ENCODE measurements at regions not wholly inside any gene's neighbourhood (a gene's known extent, or its start where the extent isn't known, plus 50 kb on each side); places are given as distances from the start of the nearest gene placed in this dataset.

DNA sequence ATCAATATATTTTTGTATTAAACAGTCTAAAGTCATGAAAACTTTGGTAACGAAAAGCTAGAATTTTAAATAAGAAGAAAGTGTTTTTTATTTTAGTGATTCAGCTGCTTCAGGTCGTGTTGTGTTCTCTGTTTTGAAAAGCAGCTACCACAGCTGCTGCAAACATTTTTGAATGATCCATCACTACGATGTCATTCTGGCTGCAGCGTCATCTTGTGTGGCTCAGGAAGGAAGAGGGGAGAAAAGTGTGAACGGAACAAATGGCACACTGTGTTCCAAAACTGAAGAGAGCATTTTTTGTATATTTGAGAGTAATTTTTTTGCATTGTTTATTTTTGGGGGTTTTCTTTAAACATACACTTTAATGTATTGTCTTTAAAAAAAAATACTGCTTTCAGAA lies 323.0 kb upstream of the ADGRL2 start:
- no peaks in the 10 kb centered on the region for H3K36me3 ChIP-seq (ENCODE audit: control insufficient read depth in 4 of 4, insufficient read depth in 4 of 4, low read length in 4 of 4)
- H3K9me3 ChIP-seq (ENCODE audit: control insufficient read depth in 4 of 4, insufficient read depth in 3 of 4, low read length in 3 of 4): no peaks in the 10 kb centered on the region
- H3K9ac ChIP-seq (ENCODE audit: insufficient read depth in 1 of 2, low read length in 2 of 2): no peak overlapping the region
- TF ChIP-seq, protein P1, sequence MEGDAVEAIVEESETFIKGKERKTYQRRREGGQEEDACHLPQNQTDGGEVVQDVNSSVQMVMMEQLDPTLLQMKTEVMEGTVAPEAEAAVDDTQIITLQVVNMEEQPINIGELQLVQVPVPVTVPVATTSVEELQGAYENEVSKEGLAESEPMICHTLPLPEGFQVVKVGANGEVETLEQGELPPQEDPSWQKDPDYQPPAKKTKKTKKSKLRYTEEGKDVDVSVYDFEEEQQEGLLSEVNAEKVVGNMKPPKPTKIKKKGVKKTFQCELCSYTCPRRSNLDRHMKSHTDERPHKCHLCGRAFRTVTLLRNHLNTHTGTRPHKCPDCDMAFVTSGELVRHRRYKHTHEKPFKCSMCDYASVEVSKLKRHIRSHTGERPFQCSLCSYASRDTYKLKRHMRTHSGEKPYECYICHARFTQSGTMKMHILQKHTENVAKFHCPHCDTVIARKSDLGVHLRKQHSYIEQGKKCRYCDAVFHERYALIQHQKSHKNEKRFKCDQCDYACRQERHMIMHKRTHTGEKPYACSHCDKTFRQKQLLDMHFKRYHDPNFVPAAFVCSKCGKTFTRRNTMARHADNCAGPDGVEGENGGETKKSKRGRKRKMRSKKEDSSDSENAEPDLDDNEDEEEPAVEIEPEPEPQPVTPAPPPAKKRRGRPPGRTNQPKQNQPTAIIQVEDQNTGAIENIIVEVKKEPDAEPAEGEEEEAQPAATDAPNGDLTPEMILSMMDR (IDR thresholded peaks at IDR 0.05; ENCODE audit: control extremely low read depth, extremely low read depth): no peak
- no peak overlapping the region for H3K27ac ChIP-seq (ENCODE audit: low read depth in 1 of 2, low read length in 1 of 2)
- WGBS, 2 donors: 20% methylated on average over 5 of the region's 5 CpGs
- DNase-seq: peak; percentile 73 to 91 (median 90)
- H3K27me3 ChIP-seq (ENCODE audit: control insufficient read depth in 3 of 3, insufficient read depth in 3 of 3, low read length in 2 of 3): no peaks in the 10 kb centered on the region
- ATAC-seq (ENCODE audit: insufficient read depth, low FRiP score): no peak
- H3K4me1 ChIP-seq (ENCODE audit: control insufficient read depth in 5 of 5, insufficient read depth in 5 of 5, low read length in 5 of 5): peaks cover 0 to 13% (median 0%) of the 10 kb centered on the region in 5 donors
- no peak overlapping the region for H3K4me3 ChIP-seq

DNA sequence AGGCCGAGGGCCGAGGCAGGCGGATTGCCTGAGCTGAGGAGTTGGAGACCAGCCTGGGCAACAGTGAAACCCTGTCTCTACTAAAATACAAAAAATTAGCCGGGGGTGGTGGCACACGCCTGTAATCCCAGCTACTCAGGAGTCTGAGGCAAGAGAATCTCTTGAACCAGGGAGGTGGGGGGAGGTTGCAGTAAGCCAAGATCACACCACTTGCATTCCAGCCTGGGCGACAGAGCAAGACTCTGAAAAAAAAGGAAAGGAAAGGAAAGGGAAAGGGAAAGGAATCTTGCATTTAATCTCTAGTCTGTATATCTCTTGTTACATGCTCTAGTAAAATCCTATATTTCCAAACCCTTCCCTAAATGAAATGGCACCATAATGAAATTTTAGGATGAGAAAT lies 328.3 kb upstream of the ADGRL2 start:
- no peak overlapping the region for H3K9ac ChIP-seq (ENCODE audit: insufficient read depth in 1 of 2, low read length in 2 of 2)
- no peak overlapping the region for H3K27ac ChIP-seq (ENCODE audit: low read depth in 1 of 2, low read length in 1 of 2)
- DNase-seq (no peak), ATAC-seq (ENCODE audit: insufficient read depth, low FRiP score) (no peak)
- TF ChIP-seq, protein P1 (IDR thresholded peaks at IDR 0.05; ENCODE audit: control extremely low read depth, extremely low read depth): no peak
- no peak overlapping the region for H3K4me3 ChIP-seq
- H3K27me3 ChIP-seq (ENCODE audit: control insufficient read depth in 3 of 3, insufficient read depth in 3 of 3, low read length in 2 of 3): no peaks in the 10 kb centered on the region
- H3K4me1 ChIP-seq (ENCODE audit: control insufficient read depth in 5 of 5, insufficient read depth in 5 of 5, low read length in 5 of 5): peaks cover 0 to 4% (median 0%) of the 10 kb centered on the region in 5 donors
- no peaks in the 10 kb centered on the region for H3K9me3 ChIP-seq (ENCODE audit: control insufficient read depth in 4 of 4, insufficient read depth in 3 of 4, low read length in 3 of 4)
- no peaks in the 10 kb centered on the region for H3K36me3 ChIP-seq (ENCODE audit: control insufficient read depth in 4 of 4, insufficient read depth in 4 of 4, low read length in 4 of 4)
- WGBS, 2 donors: 91 to 92% methylated on average over 6 of the region's 6 CpGs

DNA sequence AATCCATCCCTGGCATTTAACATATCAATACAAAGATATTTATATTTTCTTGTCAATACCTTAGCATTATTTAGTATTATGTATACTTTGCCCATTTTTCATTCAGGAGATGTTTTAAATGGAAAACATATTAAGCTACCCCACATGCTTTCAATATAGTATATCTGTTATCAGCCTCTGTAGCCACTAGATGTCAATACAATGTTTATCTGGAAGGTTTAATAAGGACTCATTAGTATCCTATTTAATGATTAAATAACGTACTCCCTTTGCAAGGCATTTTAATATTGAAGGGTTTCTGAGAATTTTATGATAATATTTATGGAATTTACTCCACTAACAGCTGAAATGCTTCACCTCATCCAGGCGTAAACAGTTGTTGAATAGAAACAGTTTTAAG lies 329.5 kb upstream of the ADGRL2 start:
- Histone ChIP-seq H3K4me1 (ENCODE audit: control insufficient read depth in 5 of 5, insufficient read depth in 5 of 5, low read length in 5 of 5) (peaks cover 0 to 3% (median 0%) of the 10 kb centered on the region in 5 donors), H3K27me3 (ENCODE audit: control insufficient read depth in 3 of 3, insufficient read depth in 3 of 3, low read length in 2 of 3) (no peaks in the 10 kb centered on the region), H3K36me3 (ENCODE audit: control insufficient read depth in 4 of 4, insufficient read depth in 4 of 4, low read length in 4 of 4) (no peaks in the 10 kb centered on the region), H3K9me3 (ENCODE audit: control insufficient read depth in 4 of 4, insufficient read depth in 3 of 4, low read length in 3 of 4) (no peaks in the 10 kb centered on the region), H3K4me3 (no peak overlapping the region), H3K9ac (ENCODE audit: insufficient read depth in 1 of 2, low read length in 2 of 2) (no peak overlapping the region), H3K27ac (ENCODE audit: low read depth in 1 of 2, low read length in 1 of 2) (no peak overlapping the region)
- TF ChIP-seq, protein P1 (IDR thresholded peaks at IDR 0.05; ENCODE audit: control extremely low read depth, extremely low read depth): no peak
- DNase-seq (no peak), ATAC-seq (ENCODE audit: insufficient read depth, low FRiP score) (no peak)
- 76 to 85% methylated on average over 2 of the region's 2 CpGs for WGBS, 2 donors

DNA sequence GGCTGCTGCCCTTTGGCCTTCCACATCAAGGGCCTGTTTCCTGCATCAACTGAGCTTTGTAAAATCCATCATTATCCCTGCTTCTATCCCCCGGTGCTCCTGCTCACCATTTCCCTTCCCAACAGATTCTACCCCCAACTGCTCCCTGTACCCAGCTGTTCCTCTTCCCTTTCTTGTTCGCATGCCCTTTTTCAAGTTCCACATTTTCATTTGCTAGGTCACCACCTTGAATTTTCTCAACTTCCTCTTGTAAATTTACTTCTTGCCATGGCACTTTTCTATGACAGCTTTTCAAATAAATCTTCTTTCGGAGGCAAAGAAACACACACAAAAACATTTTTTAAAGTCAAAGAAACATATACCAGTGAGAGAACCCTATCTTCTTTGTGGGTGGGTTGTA lies 330.5 kb upstream of the ADGRL2 start:
- Histone ChIP-seq H3K4me1 (ENCODE audit: control insufficient read depth in 5 of 5, insufficient read depth in 5 of 5, low read length in 5 of 5) (peaks cover 0 to 3% (median 0%) of the 10 kb centered on the region in 5 donors), H3K9ac (ENCODE audit: insufficient read depth in 1 of 2, low read length in 2 of 2) (no peak overlapping the region), H3K9me3 (ENCODE audit: control insufficient read depth in 4 of 4, insufficient read depth in 3 of 4, low read length in 3 of 4) (no peaks in the 10 kb centered on the region), H3K4me3 (no peak overlapping the region), H3K27me3 (ENCODE audit: control insufficient read depth in 3 of 3, insufficient read depth in 3 of 3, low read length in 2 of 3) (no peaks in the 10 kb centered on the region), H3K27ac (ENCODE audit: low read depth in 1 of 2, low read length in 1 of 2) (no peak overlapping the region), H3K36me3 (ENCODE audit: control insufficient read depth in 4 of 4, insufficient read depth in 4 of 4, low read length in 4 of 4) (no peaks in the 10 kb centered on the region)
- ATAC-seq (ENCODE audit: insufficient read depth, low FRiP score) (no peak), DNase-seq (no peak)
- 33 to 56% methylated on average over 3 of the region's 3 CpGs for WGBS, 2 donors
- TF ChIP-seq, protein P1 (IDR thresholded peaks at IDR 0.05; ENCODE audit: control extremely low read depth, extremely low read depth): no peak

Measured in lung (tissue), 11 donors.